Fibroblast of lung (primary cell): ENCODE measurements at regions not wholly inside any gene's neighbourhood (a gene's known extent, or its start where the extent isn't known, plus 50 kb on each side); places are given as distances from the start of the nearest gene placed in this dataset.

Experiments used
- CTCF ChIP-seq, 2 donors: IDR thresholded peaks in 1 of 2; conservative IDR thresholded peaks in 1 of 2; 1 replicate in 1 of 2; 2 replicates in 1 of 2; pipeline ENCODE4 v1.5.1; 2011 to 2012; ENCODE audit warnings: low read length in 2 of 2, control low read depth in 1 of 2, inconsistent platforms in 1 of 2, low read depth in 1 of 2, mild to moderate bottlenecking in 1 of 2
- EZH2 ChIP-seq: IDR thresholded peaks from 2 replicates; pipeline ENCODE4 v1.5.1; 2012; ENCODE audit warnings: low read length, control low read depth, mild to moderate bottlenecking; ENCODE audit errors: missing control alignments

GRCh38 chr18:1425679-1426078 lies 521.0 kb downstream of the ADCYAP1 start:
- TF ChIP-seq CTCF (conservative IDR thresholded peaks at IDR 0.05 in 1 of 2, IDR thresholded peaks at IDR 0.05 in 1 of 2; ENCODE audit: low read depth in 1 of 2, low read length in 2 of 2), result no peak
- TF ChIP-seq EZH2, result no peak
